ENCODE measurements at regions not wholly inside any gene's neighbourhood (a gene's known extent, or its start where the extent isn't known, plus 50 kb on each side); places are given as distances from the start of the nearest gene placed in this dataset.

GRCh38 chr1:217029281-217030157 is 306.3 kb upstream of the ESRRG start:
- Histone ChIP-seq H3K4me3 (ENCODE audit: insufficient read depth, low read depth, low read length) (no peak overlapping the region), H2BK5ac (ENCODE audit: low read depth, low read length, poor library complexity, severe bottlenecking) (peak overlapping the region; percentile 25), H2AK5ac (ENCODE audit: low read depth, low read length) (no peak overlapping the region), H3K27ac (ENCODE audit: insufficient read depth, low read length) (peak overlapping the region; percentile 48; the same call in 1 of the 2 replicates), H3K18ac (ENCODE audit: low read depth, low read length) (peak overlapping the region; percentile 65), H3K9me3 (ENCODE audit: control insufficient read depth, insufficient read depth, low read length) (no peaks in the 10 kb centered on the region), H4K91ac (ENCODE audit: insufficient read depth, low read depth, low read length) (peak overlapping the region; percentile 19; the same call in 1 of the 2 replicates), H3K9me1 (ENCODE audit: insufficient read depth, low read length) (no peaks in the 10 kb centered on the region; the same call in 1 of the 2 replicates), H3K4ac (ENCODE audit: low read depth, low read length) (peak overlapping the region; percentile 54), H3K27me3 (ENCODE audit: control insufficient read depth, insufficient read depth, low read length) (no peaks in the 10 kb centered on the region), H2BK20ac (ENCODE audit: low read depth, low read length) (peak overlapping the region; percentile 20; the same call in 1 of the 2 replicates), H3K4me1 (ENCODE audit: control insufficient read depth, insufficient read depth, low read length) (peaks cover 5% of the 10 kb centered on the region), H3K36me3 (ENCODE audit: control insufficient read depth, insufficient read depth, low read length) (no peaks in the 10 kb centered on the region), H3K4me2 (ENCODE audit: low read depth, low read length) (peak overlapping the region; percentile 34; the same call in 1 of the 2 replicates), H2AK9ac (replicated peaks; ENCODE audit: low read depth, low read length, poor library complexity) (no peak overlapping the region), H4K8ac (ENCODE audit: low read depth in 2 of 2, low read length in 2 of 2) (peak overlapping the region in 1 of 2 experiments; percentile 58; a peak in 2 of 4 replicates), H3K79me1 (ENCODE audit: low read depth in 1 of 2, low read length in 2 of 2) (no peaks in the 10 kb centered on the region), H3K56ac (ENCODE audit: extremely low read depth, insufficient read depth, low read length) (no peak overlapping the region), H4K5ac (ENCODE audit: low read depth, low read length) (0 out of 2 replicates have a peak overlapping the region, but pooled peaks have one; percentile 20), H3K23ac (ENCODE audit: low read depth, low read length) (no peak overlapping the region), H2BK120ac (ENCODE audit: low read depth, low read length) (peak overlapping the region; percentile 52; the same call in 1 of the 2 replicates), H2BK15ac (ENCODE audit: low read depth, low read length) (peak overlapping the region; percentile 83; the same call in 1 of the 3 replicates), H4K20me1 (ENCODE audit: insufficient read depth, low read length) (no peaks in the 10 kb centered on the region), H3K9ac (ENCODE audit: low read depth, low read length) (no peak overlapping the region), H2AFZ (replicated peaks; ENCODE audit: low read length, poor library complexity) (peak overlapping the region; percentile 52), H3K14ac (replicated peaks; ENCODE audit: low read depth, low read length) (peak overlapping the region; percentile 77; the same call in 1 of the 2 replicates)
- DNase-seq (peak; percentile 86), ATAC-seq (ENCODE audit: low read depth) (peak; percentile 90)
- ChIA-PET POLR2A (ENCODE audit: unreplicated experiment) (interaction anchor here (0.6 kb wide), 1 partner anchor 598 kb away, joined by 4 read pairs; no protein-coding TSS in a partner anchor), CTCF (interaction anchor here (0.6 kb wide), 1 partner anchor 44 kb away, joined by 3 read pairs; no protein-coding TSS in a partner anchor)
- in situ Hi-C loops (cut with MboI; ENCODE audit: low sequenced_read_pairs) = no loop called here
- 100% methylated on average over 1 of the region's 13 CpGs; no CpG with 5 or more reads in 1 of the 2 experiments for WGBS, 2 experiments (ENCODE audit: extremely low coverage in 2 of 2, insufficient read length in 1 of 2)
- no TSS peak for BruUV-seq (replicated peaks)
- intact Hi-C loops (cut with micrococcal nuclease) = no loop called here
- dilution Hi-C loops (cut with HindIII; ENCODE audit: low sequenced_read_pairs, unreplicated experiment) = no loop called here
- TF ChIP-seq MAFK (IDR thresholded peaks at IDR 0.05; ENCODE audit: low read depth, low read length) = no peak
- TF ChIP-seq RCOR1 (IDR thresholded peaks at IDR 0.05; ENCODE audit: insufficient replicate concordance, low read length) = no peak
- peak; percentile 85 for TF ChIP-seq CEBPB (IDR thresholded peaks at IDR 0.05; ENCODE audit: low read depth, low read length)
- no peak for TF ChIP-seq RFX5 (IDR thresholded peaks at IDR 0.05; ENCODE audit: low read depth, low read length)
- TF ChIP-seq BHLHE40 (IDR thresholded peaks at IDR 0.05; ENCODE audit: low read depth, low read length) = no peak
- no peak for TF ChIP-seq SMC3 (IDR thresholded peaks at IDR 0.05; ENCODE audit: low read depth, low read length)
- no peak for TF ChIP-seq USF2 (IDR thresholded peaks at IDR 0.05; ENCODE audit: low read depth, low read length)
- peak; percentile 40; the same call in 1 of the 2 replicates for TF ChIP-seq FOS (IDR thresholded peaks at IDR 0.05; ENCODE audit: low read depth, low read length)

Measured in IMR-90 (cell line).